ENCODE measurements at regions not wholly inside any gene's neighbourhood (a gene's known extent, or its start where the extent isn't known, plus 50 kb on each side); places are given as distances from the start of the nearest gene placed in this dataset.
"Not testable (repeated sequence)": the region's sequence is repeated elsewhere in the genome, so short reads cannot be mapped to it uniquely, and the experiment has no call there.

DNA sequence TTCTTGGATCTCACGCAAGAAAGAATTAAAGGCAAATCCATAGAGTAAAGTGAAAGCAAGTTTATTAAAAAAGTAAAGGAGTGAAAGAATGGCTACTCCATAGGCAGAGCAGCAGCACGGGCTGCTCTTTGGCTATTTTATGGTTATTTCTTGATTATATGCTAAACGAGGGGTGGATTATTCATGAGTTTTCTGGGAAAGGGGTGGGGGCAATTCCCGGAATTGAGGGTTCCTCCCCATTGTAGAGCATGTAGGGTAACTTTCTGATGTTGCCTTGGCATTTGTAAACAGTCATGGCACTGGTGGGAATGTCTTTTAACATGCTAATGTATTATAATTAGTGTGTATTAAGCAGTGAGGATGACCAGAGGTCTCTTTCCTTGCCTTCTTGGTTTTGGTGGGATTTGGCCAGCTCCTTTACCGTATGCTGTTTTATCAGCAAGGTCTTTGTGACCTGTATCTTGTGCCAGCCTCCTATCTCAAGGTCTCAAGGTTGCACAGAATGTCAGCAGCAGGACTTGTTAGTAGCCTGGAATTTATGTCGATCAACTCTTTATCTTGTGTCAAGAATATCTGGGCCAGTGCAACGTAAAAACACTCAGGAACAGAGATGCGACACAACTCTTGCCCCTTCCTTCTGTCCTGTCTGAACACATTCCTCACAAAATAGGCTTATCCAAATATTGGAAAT, 931.4 kb downstream of the QKI start:
- TF ChIP-seq, protein P1, sequence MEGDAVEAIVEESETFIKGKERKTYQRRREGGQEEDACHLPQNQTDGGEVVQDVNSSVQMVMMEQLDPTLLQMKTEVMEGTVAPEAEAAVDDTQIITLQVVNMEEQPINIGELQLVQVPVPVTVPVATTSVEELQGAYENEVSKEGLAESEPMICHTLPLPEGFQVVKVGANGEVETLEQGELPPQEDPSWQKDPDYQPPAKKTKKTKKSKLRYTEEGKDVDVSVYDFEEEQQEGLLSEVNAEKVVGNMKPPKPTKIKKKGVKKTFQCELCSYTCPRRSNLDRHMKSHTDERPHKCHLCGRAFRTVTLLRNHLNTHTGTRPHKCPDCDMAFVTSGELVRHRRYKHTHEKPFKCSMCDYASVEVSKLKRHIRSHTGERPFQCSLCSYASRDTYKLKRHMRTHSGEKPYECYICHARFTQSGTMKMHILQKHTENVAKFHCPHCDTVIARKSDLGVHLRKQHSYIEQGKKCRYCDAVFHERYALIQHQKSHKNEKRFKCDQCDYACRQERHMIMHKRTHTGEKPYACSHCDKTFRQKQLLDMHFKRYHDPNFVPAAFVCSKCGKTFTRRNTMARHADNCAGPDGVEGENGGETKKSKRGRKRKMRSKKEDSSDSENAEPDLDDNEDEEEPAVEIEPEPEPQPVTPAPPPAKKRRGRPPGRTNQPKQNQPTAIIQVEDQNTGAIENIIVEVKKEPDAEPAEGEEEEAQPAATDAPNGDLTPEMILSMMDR (IDR thresholded peaks at IDR 0.05): no peak
- H3K4me3 ChIP-seq: no peak overlapping the region
- DNase-seq (ENCODE audit: low spot score): no peak
- H3K27ac ChIP-seq: no peak overlapping the region

DNA sequence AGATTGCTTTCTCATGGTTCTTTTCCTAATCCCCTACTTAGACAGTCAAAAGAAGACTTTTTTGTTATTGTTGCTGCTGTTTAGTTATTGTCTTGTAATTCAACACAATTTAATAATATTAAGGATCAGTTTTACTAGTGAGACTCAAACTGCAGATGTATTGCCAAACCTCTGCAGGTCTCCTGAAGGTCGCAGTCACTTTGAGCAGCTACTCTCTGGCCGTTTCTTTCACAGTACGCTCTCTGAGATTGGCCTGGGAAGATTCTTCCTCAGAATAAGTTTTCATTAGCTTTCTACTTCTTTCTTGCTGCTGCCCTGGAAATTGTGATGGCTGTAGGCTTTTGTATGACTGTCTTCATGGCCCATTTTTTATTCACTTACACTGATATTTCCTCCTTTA, 930.8 kb downstream of the QKI start:
- TF ChIP-seq, protein P1 (IDR thresholded peaks at IDR 0.05): no peak
- Histone ChIP-seq H3K4me3 (no peak overlapping the region), H3K27ac (no peak overlapping the region)
- DNase-seq (ENCODE audit: low spot score): no peak

- TF ChIP-seq, protein P1 (IDR thresholded peaks at IDR 0.05): no peak
- Histone ChIP-seq H3K4me3 (no peak overlapping the region), H3K27ac (no peak overlapping the region)
- DNase-seq (ENCODE audit: low spot score): no peak
Observed at GRCh38 chr6:164344801-164345291, 930.3 kb downstream of the QKI start.

GRCh38 chr6:164339442-164339841, 924.9 kb downstream of the QKI start:
- not testable (repeated sequence) for H3K4me3 ChIP-seq; DNase-seq (ENCODE audit: low spot score)

GRCh38 chr6:164337925-164338397, 923.4 kb downstream of the QKI start:
- DNase-seq (ENCODE audit: low spot score): no peak
- H3K4me3 ChIP-seq: no peak overlapping the region
- TF ChIP-seq, protein P1 (IDR thresholded peaks at IDR 0.05): no peak
- H3K27ac ChIP-seq: no peak overlapping the region

More at GRCh38 chr6:164339442-164339841, 924.9 kb downstream of the QKI start:
- not testable (repeated sequence) for H3K27ac ChIP-seq

DNA sequence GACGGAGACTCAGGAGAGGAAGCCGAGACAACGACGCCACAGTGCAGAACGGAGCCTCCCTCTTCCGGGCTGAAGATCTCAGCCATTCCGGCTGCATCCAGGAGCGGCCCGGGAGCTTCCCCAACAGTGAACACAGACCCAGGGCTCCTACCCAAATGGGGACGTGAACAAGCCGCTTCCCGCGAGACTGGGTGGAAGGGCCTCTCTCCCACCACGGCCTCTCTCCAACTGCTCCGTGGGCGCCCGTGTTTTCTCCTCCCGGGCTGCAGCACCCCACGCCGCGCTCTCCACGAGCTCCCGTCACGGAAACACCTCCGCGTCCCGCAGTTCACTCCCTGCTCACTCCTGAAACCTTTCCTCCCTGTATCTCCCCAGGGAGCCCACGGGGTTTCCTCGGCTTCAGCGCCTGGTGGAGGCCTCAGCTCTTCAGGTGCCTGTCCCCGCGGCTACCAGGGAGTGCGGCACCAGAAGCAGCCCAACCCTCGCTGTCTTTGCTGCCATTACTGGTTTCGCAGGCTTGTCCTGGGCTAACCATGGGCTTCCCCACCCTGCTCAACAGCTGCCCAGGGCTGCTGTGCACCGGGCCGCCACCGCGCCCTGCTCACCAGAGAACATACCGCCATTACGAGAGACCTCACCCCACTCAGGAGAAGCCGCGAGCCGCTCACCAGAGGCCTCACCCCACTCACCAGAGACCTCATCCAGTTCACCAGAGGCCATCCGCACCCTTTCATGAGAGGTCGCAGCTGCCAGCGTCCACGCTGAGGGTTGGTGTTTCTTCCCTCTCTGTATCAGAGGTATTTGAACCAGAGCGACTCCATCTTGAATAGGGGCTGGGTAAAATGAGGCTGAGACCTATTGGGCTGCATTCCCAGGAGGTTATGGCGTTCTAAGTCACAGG, 922.8 kb downstream of the QKI start:
- TF ChIP-seq, protein P1 (IDR thresholded peaks at IDR 0.05): no peak
- no peak for DNase-seq (ENCODE audit: low spot score)
- Histone ChIP-seq H3K4me3 (no peak overlapping the region), H3K27ac (no peak overlapping the region)

- TF ChIP-seq, protein P1 (IDR thresholded peaks at IDR 0.05): no peak
- Histone ChIP-seq H3K4me3 (no peak overlapping the region), H3K27ac (no peak overlapping the region)
- DNase-seq (ENCODE audit: low spot score): no peak
Observed at GRCh38 chr6:164336455-164336854, 921.9 kb downstream of the QKI start.
